ENCODE measurements at regions not wholly inside any gene's neighbourhood (a gene's known extent, or its start where the extent isn't known, plus 50 kb on each side); places are given as distances from the start of the nearest gene placed in this dataset.

DNA sequence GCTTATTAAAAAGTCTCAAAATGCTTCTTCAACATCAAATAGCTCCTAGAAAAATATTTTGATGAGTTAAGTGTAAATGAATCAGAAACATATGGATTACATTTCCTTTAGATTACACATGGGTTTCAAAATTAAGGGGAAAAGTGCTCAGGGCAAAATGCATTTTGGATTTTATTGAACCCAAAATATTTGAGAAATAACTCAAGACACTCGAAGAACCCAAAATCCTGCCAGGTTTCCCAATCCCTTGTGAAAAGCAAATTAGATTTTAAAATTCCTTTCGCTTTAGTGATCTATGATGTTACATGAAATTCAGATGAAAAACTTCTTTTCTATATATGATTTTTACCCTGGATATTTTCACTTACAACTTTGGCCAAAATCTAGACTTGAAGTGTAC, 847.4 kb upstream of the SOX9 start:
- TF ChIP-seq, protein P1, sequence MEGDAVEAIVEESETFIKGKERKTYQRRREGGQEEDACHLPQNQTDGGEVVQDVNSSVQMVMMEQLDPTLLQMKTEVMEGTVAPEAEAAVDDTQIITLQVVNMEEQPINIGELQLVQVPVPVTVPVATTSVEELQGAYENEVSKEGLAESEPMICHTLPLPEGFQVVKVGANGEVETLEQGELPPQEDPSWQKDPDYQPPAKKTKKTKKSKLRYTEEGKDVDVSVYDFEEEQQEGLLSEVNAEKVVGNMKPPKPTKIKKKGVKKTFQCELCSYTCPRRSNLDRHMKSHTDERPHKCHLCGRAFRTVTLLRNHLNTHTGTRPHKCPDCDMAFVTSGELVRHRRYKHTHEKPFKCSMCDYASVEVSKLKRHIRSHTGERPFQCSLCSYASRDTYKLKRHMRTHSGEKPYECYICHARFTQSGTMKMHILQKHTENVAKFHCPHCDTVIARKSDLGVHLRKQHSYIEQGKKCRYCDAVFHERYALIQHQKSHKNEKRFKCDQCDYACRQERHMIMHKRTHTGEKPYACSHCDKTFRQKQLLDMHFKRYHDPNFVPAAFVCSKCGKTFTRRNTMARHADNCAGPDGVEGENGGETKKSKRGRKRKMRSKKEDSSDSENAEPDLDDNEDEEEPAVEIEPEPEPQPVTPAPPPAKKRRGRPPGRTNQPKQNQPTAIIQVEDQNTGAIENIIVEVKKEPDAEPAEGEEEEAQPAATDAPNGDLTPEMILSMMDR (IDR thresholded peaks at IDR 0.05; ENCODE audit: insufficient read depth, low read length): no peak
- no peak for TF ChIP-seq POLR2AphosphoS5 (IDR thresholded peaks at IDR 0.05; ENCODE audit: low read depth)

Data from HL-60 (cell line).